ENCODE measurements at regions not wholly inside any gene's neighbourhood (a gene's known extent, or its start where the extent isn't known, plus 50 kb on each side); places are given as distances from the start of the nearest gene placed in this dataset.

GRCh38 chr4:14178421-14178820 is 550.9 kb upstream of the BOD1L1 start:
- no peak for DNase-seq
- H3K27ac ChIP-seq = no peak overlapping the region
- no peak for TF ChIP-seq CTCF (IDR thresholded peaks at IDR 0.05)
- H3K36me3 ChIP-seq (ENCODE audit: insufficient read depth in 1 of 2, low read depth in 1 of 2) = no peaks in the 10 kb centered on the region
- no peak overlapping the region for H3K4me3 ChIP-seq
- no peaks in the 10 kb centered on the region for H3K9me3 ChIP-seq
- ATAC-seq = no peak
- H3K4me1 ChIP-seq = no peaks in the 10 kb centered on the region
- intact Hi-C loops (cut with DNase I) = no loop called here
- WGBS, 3 donors = 18 to 31% (median 21%) methylated on average over 1 of the region's 1 CpG
- H3K27me3 ChIP-seq (ENCODE audit: insufficient read depth in 3 of 3, low read length in 2 of 3) = no peaks in the 10 kb centered on the region

DNA sequence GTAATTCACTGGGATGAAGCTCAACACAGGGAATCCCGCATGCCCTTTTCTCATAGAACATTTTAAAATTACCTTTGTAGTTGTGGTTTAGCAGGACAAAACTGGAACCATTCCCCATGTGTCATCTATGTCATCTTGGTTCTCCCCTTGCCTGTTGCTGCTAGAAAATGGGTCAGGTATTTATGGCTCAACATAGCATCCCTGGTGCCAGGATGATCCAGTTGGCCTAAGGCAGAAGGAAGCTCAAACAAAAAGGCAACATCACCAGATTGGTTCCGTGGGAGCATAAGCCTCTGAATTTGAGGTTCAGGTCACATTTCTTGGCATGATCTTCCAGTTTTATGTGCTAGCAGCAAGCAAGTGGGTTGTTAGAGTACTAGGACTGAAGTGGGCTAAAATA is 552.6 kb upstream of the BOD1L1 start:
- WGBS, 3 donors = 71 to 87% (median 73%) methylated on average over 2 of the region's 2 CpGs
- Histone ChIP-seq H3K4me1 (no peaks in the 10 kb centered on the region), H3K4me3 (no peak overlapping the region), H3K36me3 (ENCODE audit: insufficient read depth in 1 of 2, low read depth in 1 of 2) (no peaks in the 10 kb centered on the region), H3K27ac (no peak overlapping the region), H3K9me3 (no peaks in the 10 kb centered on the region), H3K27me3 (ENCODE audit: insufficient read depth in 3 of 3, low read length in 2 of 3) (no peaks in the 10 kb centered on the region)
- ATAC-seq (no peak), DNase-seq (no peak)
- no peak for TF ChIP-seq CTCF (IDR thresholded peaks at IDR 0.05)
- intact Hi-C loops (cut with DNase I) = loop anchor here in 1 of 2 donors (1.0 kb wide), 1 partner anchor 23 kb away; no protein-coding TSS in a partner anchor

DNA sequence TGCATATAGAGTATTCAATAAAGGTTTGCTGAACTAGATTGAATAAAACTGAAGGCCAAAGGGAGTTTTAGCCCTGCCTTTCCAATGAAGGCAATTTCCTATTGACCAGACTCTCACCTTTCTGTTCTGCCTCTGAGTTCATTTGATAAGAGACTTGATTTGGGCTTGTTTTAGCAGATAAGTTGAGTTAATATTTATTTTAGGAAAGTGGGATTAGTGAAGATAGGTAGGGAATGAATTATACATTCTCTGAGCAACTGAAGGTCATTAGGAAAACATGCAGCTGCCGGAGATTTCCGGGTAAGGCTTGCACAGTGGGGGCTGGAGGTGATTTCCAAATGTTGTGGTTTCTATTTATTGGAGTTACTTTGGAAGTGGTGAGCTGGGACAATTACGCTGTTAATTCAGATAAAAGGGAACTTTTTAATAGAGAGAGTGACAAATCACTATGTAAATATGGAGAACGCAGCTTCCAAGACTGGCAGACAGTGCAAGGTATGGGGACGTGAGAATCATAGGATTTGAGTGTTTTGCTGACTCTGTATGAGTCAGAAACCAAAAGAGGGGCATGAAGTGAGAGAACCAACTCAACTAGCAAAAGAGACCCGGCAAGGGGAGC is 553.6 kb upstream of the BOD1L1 start:
- DNase-seq (no peak), ATAC-seq (no peak)
- intact Hi-C loops (cut with DNase I) = loop anchor here in 1 of 2 donors (1.0 kb wide), 1 partner anchor 22 kb away; no protein-coding TSS in a partner anchor
- no peaks in the 10 kb centered on the region for H3K36me3 ChIP-seq (ENCODE audit: insufficient read depth in 1 of 2, low read depth in 1 of 2)
- H3K4me1 ChIP-seq = no peaks in the 10 kb centered on the region
- no peak for TF ChIP-seq CTCF (IDR thresholded peaks at IDR 0.05)
- 65 to 70% (median 68%) methylated on average over 6 of the region's 6 CpGs for WGBS, 3 donors
- H3K9me3 ChIP-seq = no peaks in the 10 kb centered on the region
- H3K27ac ChIP-seq = no peak overlapping the region
- no peak overlapping the region for H3K4me3 ChIP-seq
- H3K27me3 ChIP-seq (ENCODE audit: insufficient read depth in 3 of 3, low read length in 2 of 3) = no peaks in the 10 kb centered on the region

- Histone ChIP-seq H3K27ac (no peak overlapping the region), H3K4me3 (no peak overlapping the region), H3K27me3 (ENCODE audit: insufficient read depth in 3 of 3, low read length in 2 of 3) (no peaks in the 10 kb centered on the region), H3K36me3 (ENCODE audit: insufficient read depth in 1 of 2, low read depth in 1 of 2) (no peaks in the 10 kb centered on the region), H3K9me3 (no peaks in the 10 kb centered on the region), H3K4me1 (no peaks in the 10 kb centered on the region)
- DNase-seq (no peak), ATAC-seq (no peak)
- TF ChIP-seq CTCF (IDR thresholded peaks at IDR 0.05) = no peak
- WGBS, 3 donors = 63 to 71% (median 66%) methylated on average over 6 of the region's 6 CpGs
- intact Hi-C loops (cut with DNase I) = no loop called here
Observed at GRCh38 chr4:14182148-14182547, 554.6 kb upstream of the BOD1L1 start.

- TF ChIP-seq CTCF (IDR thresholded peaks at IDR 0.05) = no peak
- no peaks in the 10 kb centered on the region for H3K27me3 ChIP-seq (ENCODE audit: insufficient read depth in 3 of 3, low read length in 2 of 3)
- 4 to 7% (median 6%) methylated on average over 3 of the region's 3 CpGs for WGBS, 3 donors
- H3K27ac ChIP-seq = no peak overlapping the region
- ATAC-seq (no peak), DNase-seq (no peak)
- no peaks in the 10 kb centered on the region for H3K36me3 ChIP-seq (ENCODE audit: insufficient read depth in 1 of 2, low read depth in 1 of 2)
- intact Hi-C loops (cut with DNase I) = no loop called here
- no peak overlapping the region for H3K4me3 ChIP-seq
- H3K9me3 ChIP-seq = no peaks in the 10 kb centered on the region
- H3K4me1 ChIP-seq = no peaks in the 10 kb centered on the region
Observed at GRCh38 chr4:14184265-14184664, 556.7 kb upstream of the BOD1L1 start.
